Erythroblast (primary cell): ENCODE measurements at regions not wholly inside any gene's neighbourhood (a gene's known extent, or its start where the extent isn't known, plus 50 kb on each side); places are given as distances from the start of the nearest gene placed in this dataset.

Source experiments
- GATA1 ChIP-seq: IDR thresholded peaks from 2 replicates; pipeline ENCODE4 v1.6.1; 2011; ENCODE audit warnings: low read depth, mild to moderate bottlenecking, control low read depth, low read length, moderate library complexity
- POLR2A ChIP-seq: IDR thresholded peaks from 2 replicates; pipeline ENCODE4 v1.6.1; 2011; ENCODE audit warnings: mild to moderate bottlenecking, low read length

- TF ChIP-seq POLR2A (no peak), GATA1 (no peak)
Measured at GRCh38 chr6:4667591-4667990, 108.6 kb upstream of the CDYL start.
